Hematopoietic multipotent progenitor cell treated with erythropoietin and hydrocortisone succinate and interleukin-3 and kit ligand, for 8 days (in vitro differentiated cells): ENCODE measurements at regions not wholly inside any gene's neighbourhood (a gene's known extent, or its start where the extent isn't known, plus 50 kb on each side); places are given as distances from the start of the nearest gene placed in this dataset.
"Not testable (repeated sequence)": the region's sequence is repeated elsewhere in the genome, so short reads cannot be mapped to it uniquely, and the experiment has no call there.

Experiments used
- DNase-seq: peaks from one replicate; pipeline ENCODE4 v3.0.0-alpha.2; 2015

DNA sequence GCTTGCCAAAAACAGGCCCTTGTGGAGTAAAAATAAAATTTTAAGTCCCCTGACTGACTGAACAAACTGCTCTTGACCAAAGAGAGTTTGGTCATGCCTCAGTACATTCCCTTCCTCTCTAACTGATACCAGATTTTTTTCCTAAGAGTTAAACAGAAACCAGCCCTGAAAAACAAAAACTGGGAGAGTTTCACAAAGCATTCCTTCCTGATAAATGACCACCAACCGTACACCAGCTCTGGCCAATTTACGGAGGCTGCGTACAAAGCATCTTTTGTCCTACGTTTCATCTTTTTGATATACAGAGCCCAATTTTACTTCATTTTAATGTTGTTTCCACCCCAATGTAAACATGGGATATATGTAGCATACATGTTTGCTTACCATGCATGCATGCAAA lies 477.4 kb upstream of the HTR1E start:
- no peak for DNase-seq

DNA sequence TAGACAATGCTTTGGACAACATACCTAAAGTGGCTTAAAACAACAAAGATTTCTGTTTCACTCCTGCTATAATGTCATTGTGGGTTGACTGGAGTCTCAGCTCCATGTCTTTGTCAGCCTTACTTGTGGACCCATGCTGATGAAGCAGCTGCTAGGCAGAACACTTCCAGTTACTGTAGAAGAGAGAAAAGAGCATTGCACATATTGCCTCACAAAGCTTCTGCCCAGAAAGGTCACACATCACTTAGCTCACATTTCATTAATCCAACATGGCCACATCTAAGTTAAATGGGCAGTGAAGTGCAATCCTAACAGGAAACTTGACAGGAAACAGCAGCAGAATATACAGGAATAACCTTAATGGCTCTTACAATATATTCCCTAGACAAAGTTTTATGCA lies 480.5 kb upstream of the HTR1E start:
- DNase-seq = no peak

DNA sequence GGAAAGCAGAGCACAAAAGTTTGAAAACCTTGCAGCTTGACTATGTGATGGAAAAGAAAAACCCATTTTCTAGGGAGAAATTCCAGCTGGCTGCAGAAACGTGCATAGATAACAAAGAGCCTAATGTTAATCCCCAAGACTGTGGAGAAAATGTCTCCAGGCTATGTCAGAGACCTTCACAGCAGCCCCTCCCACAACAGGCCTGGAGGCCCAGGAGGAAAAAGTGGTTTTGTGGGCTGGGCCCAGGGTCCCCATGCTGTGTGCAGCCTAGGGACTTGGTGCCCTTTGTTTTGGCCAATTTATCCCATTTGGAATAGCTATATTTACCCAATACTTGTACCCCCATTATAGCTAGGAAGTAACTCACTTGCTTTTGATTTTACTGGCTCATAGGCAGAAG lies 484.1 kb upstream of the HTR1E start:
- DNase-seq = no peak

DNA sequence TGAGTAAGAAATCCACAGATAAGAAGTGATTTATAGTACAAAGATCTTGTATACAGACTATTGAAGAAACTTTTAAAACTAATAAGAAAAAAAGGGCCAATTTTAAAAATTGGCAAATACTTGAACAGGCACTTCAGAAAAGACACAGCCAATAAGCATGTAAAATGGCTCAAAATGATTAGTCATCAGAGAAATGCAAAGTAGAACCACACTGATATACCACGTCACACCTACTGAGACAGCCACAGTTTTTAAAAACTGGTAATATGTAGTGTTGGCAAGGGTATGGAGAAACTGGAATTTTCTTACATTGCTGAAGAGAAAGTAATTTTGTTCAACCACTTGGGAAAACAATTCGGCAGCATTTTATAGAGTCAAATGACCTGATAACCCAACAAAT lies 488.9 kb upstream of the HTR1E start:
- DNase-seq = no peak

DNA sequence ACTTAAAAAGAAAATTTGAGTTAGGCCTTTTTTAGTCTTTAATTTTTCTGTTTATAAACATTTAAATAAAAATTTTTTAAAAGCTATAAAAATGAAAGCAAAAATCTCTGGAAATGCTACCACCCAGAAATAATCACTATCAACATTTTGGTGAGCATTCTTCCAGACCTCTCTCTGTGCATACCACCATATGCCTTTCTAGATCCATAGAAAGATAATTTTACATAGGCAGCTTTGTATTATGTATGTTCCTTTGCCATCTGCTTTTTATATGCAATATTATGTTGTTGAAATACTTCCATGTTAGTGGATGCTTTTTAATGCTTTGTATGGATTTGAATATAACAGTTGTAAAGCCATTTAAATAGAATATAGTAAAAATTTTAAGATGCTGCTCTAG lies 496.7 kb upstream of the HTR1E start:
- DNase-seq = no peak

DNA sequence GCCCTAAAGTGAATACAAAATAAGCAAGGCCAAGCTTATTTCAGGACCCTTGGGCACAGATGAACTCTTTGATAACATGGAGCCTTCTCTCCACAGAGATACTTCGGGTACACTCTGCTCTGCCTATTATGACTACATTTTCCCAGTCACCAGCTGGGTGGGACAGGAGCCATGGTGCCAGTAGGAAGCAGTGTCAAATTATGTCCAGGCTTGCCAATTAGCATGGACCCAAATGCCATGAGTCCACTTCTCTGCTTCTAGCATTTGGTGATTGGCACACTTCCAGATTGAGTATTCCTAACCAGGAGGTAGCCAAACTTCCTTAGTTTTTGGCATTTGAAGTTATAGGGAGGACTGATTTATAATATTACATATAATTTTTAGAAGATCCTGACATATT lies 513.8 kb upstream of the HTR1E start:
- DNase-seq = no peak

DNA sequence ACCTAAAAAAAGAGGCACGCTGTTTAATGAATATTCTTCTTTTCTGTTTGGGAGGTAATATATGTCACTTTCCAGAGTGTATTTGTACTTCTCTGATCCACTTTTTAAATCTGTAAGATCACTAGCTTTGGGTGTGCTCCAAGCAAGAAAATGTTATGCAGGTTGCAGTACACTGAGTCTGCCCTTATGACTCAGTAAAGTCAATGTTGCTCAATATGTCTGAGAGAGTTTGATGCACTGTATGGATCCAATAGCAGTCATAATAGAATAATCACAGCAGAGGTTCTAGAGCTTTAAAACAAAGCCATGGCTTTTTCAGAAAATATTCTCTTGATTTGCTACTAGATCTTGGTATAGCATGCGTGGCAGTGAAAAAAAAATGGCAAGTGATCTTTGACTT lies 525.3 kb upstream of the HTR1E start:
- DNase-seq = no peak

DNA sequence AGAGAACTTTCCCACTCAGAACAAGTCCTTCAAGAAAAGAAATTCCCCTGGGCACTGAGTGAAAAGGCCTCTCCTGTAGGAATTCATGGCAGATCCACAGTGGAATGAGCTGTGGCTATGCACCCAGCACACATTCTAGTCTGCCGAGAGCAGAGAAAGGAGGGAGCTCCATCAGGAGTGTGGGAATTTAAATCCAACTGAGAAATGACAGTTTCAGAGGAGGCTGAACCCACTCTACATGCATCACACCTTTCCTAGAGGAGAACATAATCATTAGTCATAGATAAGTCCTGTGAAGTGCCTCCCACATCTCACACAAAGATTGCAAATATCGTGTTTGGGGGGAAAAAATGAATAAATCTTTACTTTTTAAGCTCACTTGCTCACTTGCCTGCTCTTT lies 530.2 kb upstream of the HTR1E start:
- no peak for DNase-seq

DNA sequence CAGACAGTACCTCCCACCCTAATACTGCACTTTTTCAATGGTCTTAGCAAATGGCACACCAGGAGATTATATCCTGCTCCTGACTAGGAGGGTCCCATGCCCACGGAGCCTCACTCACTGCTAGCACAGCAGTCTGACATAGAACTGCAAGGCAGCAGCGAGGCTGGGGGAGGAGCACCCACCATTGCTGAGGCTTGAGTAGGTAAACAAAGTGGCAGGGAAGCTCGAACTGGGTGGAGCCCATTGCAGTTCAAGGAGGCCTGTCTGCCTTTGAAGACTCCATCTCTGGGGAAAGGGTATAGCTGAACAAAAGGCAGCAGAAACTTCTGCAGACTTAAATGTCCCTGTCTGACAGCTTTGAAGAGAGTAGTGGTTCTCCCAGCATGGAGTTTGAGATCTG lies 544.5 kb upstream of the HTR1E start:
- not testable (repeated sequence) for DNase-seq

DNA sequence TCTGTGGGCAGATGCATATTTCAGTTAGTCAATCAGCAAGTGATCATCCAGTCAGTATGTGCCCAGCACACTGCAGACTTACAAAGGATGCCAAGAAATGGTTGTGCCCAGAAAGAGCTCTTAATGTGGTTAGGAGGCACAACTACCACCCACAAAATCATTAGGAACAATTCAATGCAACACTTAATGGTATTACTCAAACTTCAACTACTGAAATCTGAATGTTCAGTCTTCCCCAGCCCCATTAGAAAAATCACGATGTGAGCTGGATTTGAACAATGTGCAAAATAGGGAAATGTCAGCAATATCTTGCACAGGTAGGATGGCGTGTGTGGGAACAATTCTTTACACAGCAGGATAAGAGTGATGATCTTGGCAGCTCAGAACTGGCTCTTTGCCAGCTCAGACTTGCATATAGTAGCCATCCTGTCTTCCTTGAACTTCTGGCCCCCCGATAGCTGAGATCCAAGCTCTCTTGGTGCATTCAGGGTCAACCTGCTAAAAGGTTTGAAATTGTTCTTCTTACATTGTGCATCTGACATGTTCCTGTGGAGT lies 556.7 kb upstream of the HTR1E start:
- no peak for DNase-seq

DNA sequence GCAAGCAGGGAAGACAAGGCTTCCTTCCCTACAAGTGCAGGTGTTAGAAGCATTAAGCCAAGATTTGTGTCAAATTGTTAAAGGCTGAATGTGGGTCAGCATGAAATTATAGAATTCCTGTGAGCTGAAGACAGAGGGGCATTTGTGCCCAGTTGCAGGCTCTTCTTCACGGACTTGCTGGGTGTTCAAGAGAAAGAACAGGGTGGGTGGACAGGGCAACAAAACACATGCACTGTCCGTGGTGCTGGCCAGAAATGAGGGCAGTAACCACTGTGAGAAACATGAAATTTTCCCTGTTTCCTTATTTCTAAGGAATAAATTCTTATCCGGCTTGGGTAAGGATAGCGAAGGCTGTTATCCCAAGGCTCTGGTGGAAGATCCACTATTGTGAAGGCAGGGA lies 579.5 kb upstream of the HTR1E start:
- no peak for DNase-seq

DNA sequence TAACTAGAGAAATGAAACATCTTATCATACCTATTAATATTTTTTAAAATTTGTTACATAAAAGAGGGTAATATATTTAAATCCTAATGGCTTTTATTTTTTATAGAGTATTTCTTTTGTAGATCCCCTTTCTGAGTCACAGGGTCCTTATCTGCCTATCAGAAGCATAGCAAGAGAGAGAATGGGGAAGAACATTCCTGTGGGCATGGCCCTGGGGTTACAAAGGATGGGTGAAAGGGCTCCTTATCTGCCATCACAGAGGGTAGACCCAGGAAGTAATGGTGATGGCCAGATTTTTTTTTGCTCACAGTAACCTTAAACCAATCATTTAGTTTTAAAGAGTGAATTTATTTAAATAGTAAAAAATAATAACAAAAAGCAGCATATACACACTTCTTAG lies 582.1 kb upstream of the HTR1E start:
- DNase-seq = no peak

DNA sequence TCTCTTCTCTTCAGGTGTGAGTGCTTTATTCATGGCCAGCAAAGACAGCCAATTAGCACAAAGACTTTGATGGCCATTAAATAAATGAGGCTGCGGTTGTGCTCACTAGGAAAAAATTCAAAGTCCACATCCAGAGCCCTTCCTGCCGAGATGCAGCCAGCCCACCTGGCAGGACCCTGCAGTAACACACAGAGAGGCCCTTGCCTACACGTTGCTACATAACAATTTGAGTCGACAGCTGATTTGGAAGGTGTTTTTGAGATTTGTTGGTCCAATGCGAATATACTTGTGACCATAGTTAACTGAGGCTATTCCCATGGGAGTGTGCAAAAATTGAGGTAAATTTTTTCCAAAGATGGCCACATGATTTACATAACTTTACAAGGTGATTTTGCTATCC lies 605.4 kb upstream of the HTR1E start:
- no peak for DNase-seq

DNA sequence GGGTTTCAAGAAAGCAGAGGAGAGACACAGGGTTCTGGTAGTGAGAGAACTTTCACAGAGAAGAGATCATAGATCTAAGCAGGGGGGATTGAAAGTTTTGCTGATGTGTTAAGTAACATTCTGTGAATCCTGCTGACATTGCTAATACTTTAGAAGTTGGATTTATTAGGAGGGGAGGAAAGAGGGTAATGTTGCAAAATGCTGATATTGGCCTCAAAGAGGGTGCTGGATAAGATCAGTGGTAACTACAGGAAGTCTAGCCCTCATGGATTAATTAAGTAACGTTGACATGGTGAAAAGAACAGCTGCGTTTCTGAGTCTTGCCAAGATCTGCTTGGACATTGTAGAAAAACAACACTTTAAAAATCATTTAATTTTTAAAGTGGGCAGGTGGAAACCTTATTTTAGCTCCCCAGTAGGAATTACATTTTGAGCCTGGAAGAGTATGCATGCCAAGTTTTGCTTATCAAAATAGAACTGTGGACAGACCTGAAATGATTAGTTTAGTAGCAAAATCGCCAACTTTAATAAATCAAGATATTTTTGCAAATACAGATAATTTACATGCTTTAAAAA lies 606.0 kb upstream of the HTR1E start:
- no peak for DNase-seq

DNA sequence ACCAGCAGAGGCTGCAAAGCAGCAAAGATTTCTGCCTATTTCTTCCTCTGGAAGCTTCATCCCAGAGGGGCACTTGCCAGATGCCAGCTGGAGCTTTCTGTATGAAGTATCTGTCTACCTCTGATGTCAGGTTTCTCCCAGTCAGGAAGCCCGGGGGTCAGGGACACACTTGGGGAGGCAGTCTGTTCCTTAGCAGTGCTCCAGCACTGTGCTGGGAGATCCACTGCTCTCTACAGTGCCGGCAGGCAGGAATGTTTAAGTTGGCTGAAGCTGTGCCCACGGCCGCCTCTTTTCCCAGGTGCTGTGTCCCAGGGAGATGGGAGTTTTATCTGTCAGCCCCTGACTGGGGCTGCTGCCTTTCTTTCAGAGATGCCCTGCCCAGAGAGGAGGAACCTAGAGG lies 631.1 kb upstream of the HTR1E start:
- DNase-seq = no peak

DNA sequence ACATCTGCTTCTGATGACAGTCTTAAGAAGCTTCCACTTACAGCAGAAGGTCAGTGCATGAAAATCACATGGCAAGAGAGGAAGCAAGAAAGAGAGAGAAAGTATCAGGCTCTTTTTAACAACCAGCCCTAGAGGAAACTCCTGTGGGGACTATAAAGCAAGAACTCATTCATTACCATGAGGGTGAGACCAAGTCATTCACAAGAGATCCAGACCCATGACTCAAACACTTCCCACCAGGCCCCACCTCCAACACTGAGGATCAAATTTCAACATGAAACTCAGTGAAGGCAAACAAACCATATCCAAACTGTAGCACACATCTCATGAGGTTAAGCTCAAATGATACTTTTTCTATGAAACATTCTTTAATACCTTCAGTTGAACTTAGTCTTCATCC lies 643.2 kb upstream of the SYNCRIP start:
- DNase-seq = no peak

DNA sequence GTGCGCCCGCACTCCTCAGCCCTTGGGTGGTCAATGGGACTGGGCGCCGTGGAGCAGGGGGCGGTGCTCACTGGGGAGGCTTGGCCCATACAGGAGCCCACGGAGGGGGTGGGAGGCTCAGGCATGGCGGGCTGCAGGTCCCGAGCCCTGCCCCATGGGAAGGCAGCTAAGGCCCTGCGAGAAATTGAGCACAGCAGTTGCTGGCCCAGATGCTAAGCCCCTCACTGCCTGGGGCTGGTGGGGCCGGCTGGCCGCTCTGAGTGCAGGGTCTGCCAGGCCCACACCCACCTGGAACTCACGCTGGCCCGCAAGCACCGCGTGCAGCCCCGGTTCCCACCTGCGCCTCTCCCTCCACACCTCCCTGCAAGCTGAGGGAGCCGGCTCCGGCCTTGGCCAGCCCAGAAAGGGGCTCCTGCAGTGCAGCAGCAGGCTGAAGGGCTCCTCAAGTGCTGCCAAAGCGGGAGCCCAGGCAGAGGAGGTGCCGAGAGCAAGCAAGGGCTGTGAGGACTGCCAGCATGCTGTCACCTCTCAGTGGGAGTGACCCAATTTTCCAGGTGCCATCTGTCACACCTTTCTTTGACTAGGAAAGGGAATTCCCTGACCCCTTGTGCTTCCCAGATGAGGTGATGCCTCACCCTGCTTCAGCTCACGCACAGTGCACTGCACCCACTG lies 642.3 kb upstream of the SYNCRIP start:
- not testable (repeated sequence) for DNase-seq

DNA sequence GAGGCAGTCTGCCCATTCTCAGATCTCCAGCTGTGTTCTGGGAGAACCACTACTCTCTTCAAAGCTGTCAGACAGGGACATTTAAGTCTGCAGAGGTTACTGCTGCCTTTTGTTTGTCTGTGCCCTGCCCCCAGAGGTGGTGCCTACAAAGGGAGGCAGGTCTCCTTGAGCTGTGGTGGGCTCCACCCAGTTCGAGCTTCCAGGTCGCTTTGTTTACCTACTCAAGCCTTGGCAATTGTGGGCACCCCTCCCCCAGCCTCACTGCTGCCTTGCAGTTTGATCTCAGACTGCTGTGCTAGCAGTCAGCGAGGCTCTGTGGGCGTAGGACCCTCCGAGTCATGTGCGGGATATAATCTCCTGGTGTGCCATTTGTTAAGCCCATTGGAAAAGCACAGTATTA lies 640.9 kb upstream of the SYNCRIP start:
- DNase-seq = not testable (repeated sequence)

DNA sequence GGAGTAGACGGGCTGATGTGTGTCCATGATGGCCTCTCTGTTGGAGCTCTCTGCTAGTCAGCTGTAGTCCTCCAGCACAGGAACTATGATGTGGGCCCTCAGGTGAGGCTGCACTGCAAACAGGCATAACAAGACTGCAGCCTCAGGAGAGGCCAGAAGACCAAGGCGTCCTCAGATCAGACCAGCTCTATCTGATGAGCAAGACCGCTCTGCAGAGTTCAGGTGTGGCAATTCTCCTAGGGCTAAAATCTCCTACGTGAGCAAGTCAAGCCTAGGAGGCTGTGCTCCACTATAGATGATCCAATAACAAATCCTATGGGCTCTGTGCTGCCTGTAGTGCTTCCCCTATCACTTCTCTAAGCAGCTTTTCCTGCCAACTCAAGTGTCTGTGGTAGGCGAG lies 633.4 kb upstream of the SYNCRIP start:
- no peak for DNase-seq

DNA sequence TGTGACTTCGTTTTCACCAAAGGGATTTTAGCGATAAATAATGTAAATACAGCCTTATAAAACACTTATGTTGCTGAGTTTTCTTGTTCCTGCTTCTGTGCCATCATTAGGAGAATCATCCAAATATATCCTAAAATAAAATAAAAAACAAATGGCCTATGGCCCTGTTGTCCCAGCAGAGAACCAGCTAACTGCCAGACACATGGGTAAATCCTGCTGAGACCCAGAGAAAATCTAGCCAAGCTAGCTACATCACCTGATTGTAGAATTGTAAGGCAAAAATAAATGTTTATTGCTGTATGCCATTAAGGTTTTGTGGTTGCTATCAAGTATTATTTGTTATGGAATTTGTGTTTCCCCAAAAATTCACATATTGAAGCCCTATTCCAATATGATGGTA lies 631.2 kb upstream of the SYNCRIP start:
- no peak for DNase-seq

DNA sequence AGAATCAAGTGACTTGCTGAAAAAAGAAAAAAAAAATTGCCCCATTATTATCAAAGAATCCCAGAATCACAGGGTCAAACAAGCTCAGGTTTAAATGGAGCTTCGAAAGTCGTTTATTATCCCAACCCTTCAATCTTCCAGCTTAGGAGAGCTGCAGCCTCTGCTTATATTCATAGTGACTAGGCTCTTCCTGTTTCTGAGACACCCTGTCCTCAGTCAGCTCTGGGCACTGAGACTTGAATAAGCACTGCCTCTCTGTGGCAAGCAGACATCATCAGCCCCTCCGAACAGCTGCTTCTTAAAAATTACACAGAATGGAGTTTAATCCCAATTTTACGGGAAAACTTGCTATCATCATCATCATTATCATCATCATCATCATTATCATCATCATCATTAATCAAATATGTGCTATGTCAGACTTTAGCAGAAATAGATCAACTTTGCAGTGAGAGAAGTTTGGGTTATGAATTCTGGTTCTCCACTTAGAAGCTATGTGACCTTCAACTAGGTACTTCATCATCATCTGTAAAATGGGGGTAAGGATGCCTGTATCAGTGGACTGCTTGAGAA lies 614.0 kb upstream of the SYNCRIP start:
- DNase-seq = no peak

DNA sequence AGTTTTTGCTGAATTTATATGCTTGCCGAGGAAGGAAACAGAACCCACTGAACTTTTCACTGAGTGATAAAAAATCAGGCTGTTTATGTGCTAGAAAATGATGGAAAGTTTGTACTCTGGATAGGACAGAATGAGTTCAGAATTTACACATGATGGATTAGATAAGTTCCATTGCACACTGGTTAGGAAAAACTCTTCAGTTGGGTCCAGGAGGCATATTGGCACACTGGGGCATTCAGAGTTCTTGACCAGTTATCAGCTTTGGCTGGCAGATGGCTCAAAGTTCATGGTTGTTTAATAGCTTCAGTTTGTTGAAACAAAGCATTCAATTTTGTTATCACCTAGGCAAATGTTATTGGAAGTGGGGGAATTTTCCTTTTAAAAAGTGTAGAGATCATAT lies 613.3 kb upstream of the SYNCRIP start:
- no peak for DNase-seq

DNA sequence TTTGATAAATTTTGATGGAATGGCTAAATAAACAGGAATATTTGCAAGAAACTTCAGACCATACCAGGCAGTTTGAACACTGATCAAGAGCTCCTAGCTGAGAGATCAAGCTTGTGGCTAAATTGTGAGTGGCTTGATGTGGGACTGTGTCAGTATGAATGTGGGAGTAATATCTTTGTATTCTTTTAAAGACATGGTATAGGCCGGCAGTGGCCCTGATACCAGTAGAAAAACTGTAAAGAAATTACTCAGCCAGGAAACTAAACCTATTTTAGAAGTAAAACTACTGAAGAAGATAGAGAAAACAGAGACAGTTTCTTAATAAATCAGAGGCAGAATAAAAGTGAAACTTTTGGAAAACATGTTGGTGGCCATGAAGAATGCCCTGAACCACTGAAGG lies 608.4 kb upstream of the SYNCRIP start:
- no peak for DNase-seq

DNA sequence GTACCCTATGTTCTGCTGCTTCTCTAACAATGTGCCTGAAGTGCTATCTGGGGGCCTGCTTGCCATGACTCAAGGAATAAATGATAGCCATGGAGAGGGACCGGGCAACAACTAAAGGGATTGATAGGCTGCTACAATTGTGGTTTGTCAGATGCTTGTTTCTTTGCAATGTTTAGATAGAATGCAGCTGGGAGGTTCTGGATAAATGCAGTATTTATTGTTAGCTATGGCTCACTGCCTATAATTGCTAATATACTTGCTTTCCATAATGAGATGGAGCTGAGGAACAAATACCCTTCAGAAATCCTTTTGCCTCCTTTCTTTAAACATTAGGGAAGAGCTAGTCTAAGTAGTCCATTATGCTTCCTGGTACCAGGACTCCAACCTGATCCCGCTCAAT lies 575.2 kb upstream of the SYNCRIP start:
- no peak for DNase-seq

DNA sequence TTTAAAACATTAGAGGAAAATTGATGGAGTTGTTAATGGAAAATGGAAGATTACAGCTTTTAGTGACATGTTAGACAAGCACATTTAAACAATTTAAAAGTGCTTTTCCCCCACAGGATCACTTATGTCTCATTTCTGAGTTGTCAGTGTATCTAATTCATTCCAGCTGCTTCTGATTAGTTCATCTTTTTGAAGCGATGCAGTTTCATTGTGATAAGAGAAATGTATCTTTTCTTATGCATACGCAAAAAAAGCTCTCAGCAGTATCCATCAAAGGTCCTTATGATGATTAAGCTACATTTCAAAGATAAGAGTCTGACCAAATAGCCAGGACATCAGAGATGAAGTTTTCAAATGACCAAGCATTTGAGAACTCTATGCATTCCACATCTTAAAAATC lies 572.6 kb upstream of the SYNCRIP start:
- no peak for DNase-seq
